Muscle of leg (tissue), 3 donors: ENCODE measurements at regions not wholly inside any gene's neighbourhood (a gene's known extent, or its start where the extent isn't known, plus 50 kb on each side); places are given as distances from the start of the nearest gene placed in this dataset.

Source experiments
- DNase-seq: peaks from one replicate; pipeline ENCODE4 v3.0.0; 2013
- H3K27ac ChIP-seq: one replicate; pipeline ENCODE4 v1.5.1; 2013; ENCODE audit warnings: mild to moderate bottlenecking, low read length, control low read depth
- H3K27me3 ChIP-seq: one replicate; pipeline ENCODE4 v1.6.1; 2013; ENCODE audit warnings: low read length; ENCODE audit not compliant: control insufficient read depth, insufficient read depth
- H3K36me3 ChIP-seq: one replicate; pipeline ENCODE4 v1.6.1; 2013; ENCODE audit warnings: low read length; ENCODE audit not compliant: control insufficient read depth, insufficient read depth
- H3K4me1 ChIP-seq: one replicate; pipeline ENCODE4 v1.6.1; 2013; ENCODE audit warnings: low read length; ENCODE audit not compliant: control insufficient read depth, insufficient read depth
- H3K4me3 ChIP-seq: one replicate; pipeline ENCODE4 v1.5.1; 2013; ENCODE audit warnings: low read length, control low read depth
- H3K9me3 ChIP-seq: replicated peaks from 2 replicates; pipeline ENCODE4 v1.6.1; 2013; ENCODE audit warnings: low read depth, low read length; ENCODE audit not compliant: control insufficient read depth
- WGBS: methylation state at CpG from one replicate; pipeline ENCODE4 v1.1.5; 2013; ENCODE audit warnings: missing lambda C conversion rate; ENCODE audit not compliant: insufficient coverage; 5-methylcytosine and 5-hydroxymethylcytosine counted together

- Histone ChIP-seq H3K4me1 (no peaks in the 10 kb centered on the region), H3K4me3 (no peak overlapping the region), H3K27ac (no peak overlapping the region), H3K36me3 (no peaks in the 10 kb centered on the region), H3K27me3 (no peaks in the 10 kb centered on the region), H3K9me3 (no peaks in the 10 kb centered on the region)
- no peak for DNase-seq
- no CpG with 5 or more reads among the region's 3 CpGs for WGBS
Observed at GRCh38 chr1:193700710-193701355, 514.4 kb upstream of the B3GALT2 start.

- no peak for DNase-seq
- Histone ChIP-seq H3K36me3 (no peaks in the 10 kb centered on the region), H3K4me3 (no peak overlapping the region), H3K4me1 (no peaks in the 10 kb centered on the region), H3K27me3 (no peaks in the 10 kb centered on the region), H3K27ac (no peak overlapping the region), H3K9me3 (no peaks in the 10 kb centered on the region)
- no CpG with 5 or more reads among the region's 4 CpGs for WGBS
Observed at GRCh38 chr1:193699261-193699660, 512.8 kb upstream of the B3GALT2 start.

- DNase-seq, result no peak
- no peak overlapping the region for H3K27ac ChIP-seq
- H3K4me3 ChIP-seq, result no peak overlapping the region
- no CpG with 5 or more reads among the region's 3 CpGs for WGBS
- no peaks in the 10 kb centered on the region for H3K36me3 ChIP-seq
- H3K9me3 ChIP-seq, result no peaks in the 10 kb centered on the region
- H3K27me3 ChIP-seq, result no peaks in the 10 kb centered on the region
- H3K4me1 ChIP-seq, result no peaks in the 10 kb centered on the region
Observed at GRCh38 chr1:193697776-193698175, 511.4 kb upstream of the B3GALT2 start.

- Histone ChIP-seq H3K4me3 (no peak overlapping the region), H3K27ac (no peak overlapping the region), H3K27me3 (no peaks in the 10 kb centered on the region), H3K9me3 (no peaks in the 10 kb centered on the region), H3K4me1 (no peaks in the 10 kb centered on the region), H3K36me3 (no peaks in the 10 kb centered on the region)
- no peak for DNase-seq
- WGBS, result no CpG with 5 or more reads among the region's 2 CpGs
Observed at GRCh38 chr1:193697115-193697762, 510.8 kb upstream of the B3GALT2 start.

GRCh38 chr1:193694741-193695140 is 508.3 kb upstream of the B3GALT2 start:
- no peak for DNase-seq
- H3K27me3 ChIP-seq, result no peaks in the 10 kb centered on the region
- no CpG with 5 or more reads among the region's 1 CpG for WGBS

GRCh38 chr1:193685986-193686385 is 499.6 kb upstream of the B3GALT2 start:
- no peak overlapping the region for H3K27ac ChIP-seq
- H3K4me1 ChIP-seq, result no peaks in the 10 kb centered on the region
- H3K36me3 ChIP-seq, result no peaks in the 10 kb centered on the region
- WGBS, result 100% methylated on average over 1 of the region's 2 CpGs
- no peak overlapping the region for H3K4me3 ChIP-seq
- no peaks in the 10 kb centered on the region for H3K9me3 ChIP-seq
- no peak for DNase-seq
- H3K27me3 ChIP-seq, result no peaks in the 10 kb centered on the region

More at GRCh38 chr1:193694741-193695140, 508.3 kb upstream of the B3GALT2 start:
- H3K27ac ChIP-seq, result no peak overlapping the region
- H3K36me3 ChIP-seq, result no peaks in the 10 kb centered on the region
- H3K9me3 ChIP-seq, result no peaks in the 10 kb centered on the region
- H3K4me1 ChIP-seq, result no peaks in the 10 kb centered on the region
- H3K4me3 ChIP-seq, result no peak overlapping the region

- no peak for DNase-seq
- no peak overlapping the region for H3K27ac ChIP-seq
- H3K4me1 ChIP-seq, result no peaks in the 10 kb centered on the region
- no CpG with 5 or more reads among the region's 1 CpG for WGBS
- no peak overlapping the region for H3K4me3 ChIP-seq
- no peaks in the 10 kb centered on the region for H3K27me3 ChIP-seq
- no peaks in the 10 kb centered on the region for H3K9me3 ChIP-seq
- no peaks in the 10 kb centered on the region for H3K36me3 ChIP-seq
Observed at GRCh38 chr1:193681422-193681821, 495.0 kb upstream of the B3GALT2 start.

GRCh38 chr1:193680924-193681316 is 494.5 kb upstream of the B3GALT2 start:
- no peaks in the 10 kb centered on the region for H3K9me3 ChIP-seq

GRCh38 chr1:193680247-193680923 is 494.0 kb upstream of the B3GALT2 start:
- Histone ChIP-seq H3K27ac (no peak overlapping the region), H3K36me3 (no peaks in the 10 kb centered on the region), H3K9me3 (no peaks in the 10 kb centered on the region), H3K4me1 (no peaks in the 10 kb centered on the region), H3K27me3 (no peaks in the 10 kb centered on the region), H3K4me3 (no peak overlapping the region)
- no peak for DNase-seq
- no CpG with 5 or more reads among the region's 1 CpG for WGBS

More at GRCh38 chr1:193680924-193681316, 494.5 kb upstream of the B3GALT2 start:
- no peak for DNase-seq
- Histone ChIP-seq H3K27me3 (no peaks in the 10 kb centered on the region), H3K4me1 (no peaks in the 10 kb centered on the region), H3K4me3 (no peak overlapping the region), H3K27ac (no peak overlapping the region), H3K36me3 (no peaks in the 10 kb centered on the region)
- no CpG with 5 or more reads among the region's 2 CpGs for WGBS

GRCh38 chr1:193677874-193678273 is 491.5 kb upstream of the B3GALT2 start:
- Histone ChIP-seq H3K9me3 (no peaks in the 10 kb centered on the region), H3K36me3 (no peaks in the 10 kb centered on the region), H3K27ac (no peak overlapping the region), H3K4me3 (no peak overlapping the region), H3K4me1 (no peaks in the 10 kb centered on the region), H3K27me3 (no peaks in the 10 kb centered on the region)
- DNase-seq, result no peak
- WGBS, result no CpG with 5 or more reads among the region's 3 CpGs
